ENCODE measurements at regions not wholly inside any gene's neighbourhood (a gene's known extent, or its start where the extent isn't known, plus 50 kb on each side); places are given as distances from the start of the nearest gene placed in this dataset.
"Not testable (repeated sequence)": the region's sequence is repeated elsewhere in the genome, so short reads cannot be mapped to it uniquely, and the experiment has no call there.

- no peak for DNase-seq
These were observed 89.5 kb upstream of the RUNX3 start for GRCh38 chr1:25019337-25020172.

- DNase-seq: no peak
These were observed 88.9 kb upstream of the RUNX3 start for GRCh38 chr1:25018943-25019336.

DNA sequence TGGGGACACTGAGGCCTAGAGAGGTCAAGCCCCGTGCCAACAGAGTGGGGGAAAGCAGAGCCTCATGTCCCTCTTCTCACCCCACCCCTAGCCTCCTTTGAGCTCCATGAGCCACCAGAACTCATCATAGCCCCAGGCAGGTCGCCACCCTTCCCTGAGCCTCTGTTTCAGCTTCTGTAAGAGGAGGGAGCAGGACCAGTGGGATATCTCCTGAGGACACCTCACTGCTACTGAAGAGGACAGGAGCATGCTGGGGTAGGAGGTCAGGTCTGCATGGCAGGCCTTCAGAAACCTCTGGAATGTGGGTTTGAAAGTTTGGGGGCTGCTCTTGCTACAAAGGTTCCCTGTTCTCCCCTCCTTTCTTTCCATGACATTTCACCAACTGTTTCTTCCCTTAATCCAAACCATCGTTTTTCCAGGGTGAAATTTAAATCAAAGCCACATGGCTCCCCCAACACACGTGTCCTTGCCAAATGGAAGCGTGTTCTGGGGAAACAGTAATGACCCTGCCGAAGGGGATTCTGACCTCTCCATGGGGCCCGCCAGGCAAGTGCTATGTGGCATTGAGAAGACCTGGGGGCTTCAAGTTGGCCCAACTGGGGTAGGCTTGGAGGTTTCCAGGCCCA, 88.1 kb upstream of the RUNX3 start:
- DNase-seq: no peak

- no peak for DNase-seq
These were observed 87.5 kb upstream of the RUNX3 start for GRCh38 chr1:25017436-25018109.

- no peak for DNase-seq
These were observed 83.2 kb upstream of the RUNX3 start for GRCh38 chr1:25012966-25013962.

- DNase-seq: no peak
These were observed 82.0 kb upstream of the RUNX3 start for GRCh38 chr1:25011943-25012638.

DNA sequence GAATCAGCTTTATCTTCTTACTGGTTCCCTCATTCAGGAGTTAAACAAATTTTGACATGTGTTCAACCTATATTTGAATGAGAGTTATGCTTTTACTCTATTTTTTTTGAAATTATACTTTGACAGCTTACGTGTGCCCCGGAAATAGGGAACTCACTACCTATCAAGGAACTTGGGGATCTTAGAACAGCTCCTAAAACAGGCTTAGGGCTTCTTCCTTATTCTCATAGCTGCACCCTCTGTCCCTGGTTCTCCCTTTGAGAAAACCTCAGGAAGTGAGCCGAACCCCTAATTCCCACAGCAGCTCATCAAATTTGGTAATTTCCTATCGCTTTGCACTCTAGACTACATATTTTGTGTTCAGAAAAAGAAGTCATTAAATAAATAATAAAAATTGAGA, 81.2 kb upstream of the RUNX3 start:
- DNase-seq: no peak

- no peak for DNase-seq
These were observed 79.7 kb upstream of the RUNX3 start for GRCh38 chr1:25009671-25010262.

DNA sequence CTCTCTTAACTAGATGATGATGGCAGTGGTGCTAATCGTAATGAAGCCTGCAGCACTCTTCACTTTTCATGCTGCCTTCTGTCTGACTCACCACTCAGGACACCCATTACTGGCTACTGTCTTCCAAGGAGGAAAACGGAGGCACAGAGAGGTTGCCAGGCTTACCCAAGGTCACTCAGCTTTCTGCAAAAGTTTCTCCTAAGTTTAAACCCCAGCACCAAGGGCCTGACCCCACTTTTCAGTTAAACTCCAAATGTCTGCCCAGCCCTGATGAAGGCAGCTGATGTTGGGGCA, 78.1 kb upstream of the RUNX3 start:
- DNase-seq: no peak

GRCh38 chr1:25007390-25008191, 77.5 kb upstream of the RUNX3 start:
- DNase-seq: not testable (repeated sequence)

DNA sequence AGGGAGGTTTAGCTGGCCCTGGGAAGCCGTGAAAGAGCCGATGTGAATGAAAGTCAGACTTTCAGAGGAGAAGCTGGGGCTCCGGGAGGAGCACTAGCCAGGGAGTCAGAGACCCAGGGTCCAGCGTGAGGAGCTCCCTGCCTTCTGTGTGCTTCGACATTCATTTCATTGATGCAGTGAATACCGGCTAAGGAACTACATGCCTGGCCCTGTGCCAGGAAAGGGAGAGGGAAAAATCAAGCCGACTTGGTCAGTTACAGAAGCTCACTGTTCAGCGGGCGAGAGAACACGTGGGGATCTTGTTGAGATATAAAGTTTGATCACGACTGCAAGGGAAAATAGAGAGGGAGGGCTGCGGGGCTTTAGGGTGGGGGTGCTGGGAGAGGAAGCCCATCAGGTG, 76.7 kb upstream of the RUNX3 start:
- DNase-seq: no peak

DNA sequence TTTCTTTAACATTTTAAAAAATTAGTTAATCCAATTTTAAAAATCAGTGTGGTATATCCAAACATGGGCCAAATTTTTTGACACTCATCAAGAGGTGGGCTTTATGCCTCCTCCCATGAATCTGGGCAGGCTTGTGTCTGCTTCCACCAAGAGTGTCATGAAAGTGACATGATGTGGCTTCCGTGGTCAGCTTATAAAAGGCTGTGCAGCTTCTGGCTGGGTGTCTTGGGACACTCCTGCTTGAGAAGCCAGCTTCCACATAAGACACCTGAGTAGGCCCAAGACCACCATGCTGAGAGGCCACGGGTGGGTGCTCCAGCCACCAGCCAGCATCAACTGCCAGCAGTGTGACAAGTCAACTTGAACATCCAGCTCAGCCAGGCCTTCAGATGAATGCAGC, 74.3 kb upstream of the RUNX3 start:
- no peak for DNase-seq

- peak in 1 of 2 experiments; percentile 18 for DNase-seq
These were observed 73.5 kb upstream of the RUNX3 start for GRCh38 chr1:25003457-25004190.

- DNase-seq: no peak
These were observed 72.9 kb upstream of the RUNX3 start for GRCh38 chr1:25003000-25003399.

- DNase-seq: no peak
These were observed 71.2 kb upstream of the RUNX3 start for GRCh38 chr1:25001125-25001915.

GRCh38 chr1:24999906-25000305, 69.8 kb upstream of the RUNX3 start:
- DNase-seq: no peak

DNA sequence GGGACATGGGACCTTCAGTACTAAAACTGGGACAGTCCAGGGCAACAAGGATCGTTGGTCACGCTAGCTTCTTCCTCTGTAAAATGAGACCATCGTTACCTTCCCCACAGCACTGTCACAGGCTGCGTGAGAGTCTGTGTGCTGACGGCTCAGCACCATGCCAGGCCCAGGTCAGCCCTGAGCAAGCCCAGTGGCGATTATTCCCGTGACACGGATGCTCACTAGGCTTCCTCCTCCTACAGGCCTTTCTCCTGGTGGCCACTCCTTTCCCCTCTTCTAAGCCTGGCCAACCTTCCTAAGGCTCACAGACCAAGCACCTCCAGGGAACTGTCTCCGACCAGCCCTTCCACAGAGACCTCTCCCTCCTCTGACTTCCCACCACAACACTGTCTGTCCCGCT, 69.3 kb upstream of the RUNX3 start:
- DNase-seq: no peak

DNA sequence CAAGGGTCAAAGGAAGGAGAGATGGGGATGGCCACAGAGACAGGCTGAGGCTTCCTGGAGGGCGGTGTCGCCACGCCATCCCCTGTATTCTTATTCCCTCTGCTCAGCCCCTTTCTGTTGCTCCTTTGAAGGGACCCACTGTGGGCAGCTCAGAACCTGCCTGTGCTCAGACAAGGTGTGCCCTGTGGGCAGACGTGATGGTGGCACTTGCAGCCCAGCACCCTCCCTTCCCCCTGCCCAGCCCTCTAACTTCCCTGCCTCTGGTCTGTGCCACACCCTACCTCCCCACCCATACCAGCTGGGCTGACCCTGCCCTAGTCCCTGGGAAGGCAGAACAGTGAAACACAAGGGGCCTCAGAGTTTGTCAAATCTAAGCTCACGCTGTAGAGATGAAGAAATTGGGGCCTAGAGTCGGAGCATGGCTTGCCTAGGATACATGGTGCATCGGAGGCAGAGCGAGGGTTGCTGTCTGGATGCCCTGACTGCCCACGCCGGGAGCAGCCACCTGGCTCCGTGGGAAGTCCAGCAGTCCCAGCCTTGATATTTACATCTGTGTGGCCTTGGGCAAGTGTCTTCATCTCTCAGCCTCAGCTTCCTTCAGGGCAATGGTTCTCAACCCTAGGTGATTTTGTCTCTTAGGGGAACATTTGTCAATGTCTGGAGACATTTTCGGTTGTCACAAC, 68.6 kb upstream of the RUNX3 start:
- no peak for DNase-seq
